Effector memory CD4-positive, alpha-beta T cell (primary cell): ENCODE measurements at regions not wholly inside any gene's neighbourhood (a gene's known extent, or its start where the extent isn't known, plus 50 kb on each side); places are given as distances from the start of the nearest gene placed in this dataset.
"Not testable (repeated sequence)": the region's sequence is repeated elsewhere in the genome, so short reads cannot be mapped to it uniquely, and the experiment has no call there.

Source experiments
- DNase-seq, 3 donors: peaks; one replicate each; pipeline ENCODE4 v3.0.0-alpha.2; 2020
- H3K27ac ChIP-seq: 2 replicates; pipeline ENCODE4 v1.7.0; 2013; ENCODE audit warnings: mild to moderate bottlenecking, low read length, moderate library complexity; ENCODE audit not compliant: insufficient read depth, poor library complexity, severe bottlenecking
- H3K27me3 ChIP-seq: replicated peaks from 2 replicates; pipeline ENCODE4 v1.7.0; 2013; ENCODE audit warnings: mild to moderate bottlenecking, low read length; ENCODE audit not compliant: insufficient read depth, control insufficient read depth, poor library complexity, severe bottlenecking
- H3K36me3 ChIP-seq: 2 replicates; pipeline ENCODE4 v1.7.0; 2013; ENCODE audit warnings: mild to moderate bottlenecking, low read length, moderate library complexity; ENCODE audit not compliant: control insufficient read depth, insufficient read depth
- H3K4me1 ChIP-seq: 2 replicates; pipeline ENCODE4 v1.7.0; 2013; ENCODE audit warnings: low read length, mild to moderate bottlenecking; ENCODE audit not compliant: control insufficient read depth, insufficient read depth, poor library complexity, severe bottlenecking
- H3K4me3 ChIP-seq: 2 replicates; pipeline ENCODE4 v1.7.0; 2013; ENCODE audit warnings: low read length, low read depth, mild to moderate bottlenecking; ENCODE audit not compliant: insufficient read depth, poor library complexity, severe bottlenecking
- H3K9me3 ChIP-seq: 2 replicates; pipeline ENCODE4 v1.7.0; 2013; ENCODE audit warnings: mild to moderate bottlenecking, low read length, moderate library complexity; ENCODE audit not compliant: control insufficient read depth

- Histone ChIP-seq H3K4me3 (no peak overlapping the region), H3K36me3 (no peaks in the 10 kb centered on the region), H3K9me3 (no peaks in the 10 kb centered on the region), H3K27me3 (no peaks in the 10 kb centered on the region), H3K27ac (no peak overlapping the region), H3K4me1 (no peaks in the 10 kb centered on the region)
- DNase-seq: no peak
Measured at GRCh38 chr4:189613207-189613606, 327.5 kb upstream of the FRG1 start.

DNA sequence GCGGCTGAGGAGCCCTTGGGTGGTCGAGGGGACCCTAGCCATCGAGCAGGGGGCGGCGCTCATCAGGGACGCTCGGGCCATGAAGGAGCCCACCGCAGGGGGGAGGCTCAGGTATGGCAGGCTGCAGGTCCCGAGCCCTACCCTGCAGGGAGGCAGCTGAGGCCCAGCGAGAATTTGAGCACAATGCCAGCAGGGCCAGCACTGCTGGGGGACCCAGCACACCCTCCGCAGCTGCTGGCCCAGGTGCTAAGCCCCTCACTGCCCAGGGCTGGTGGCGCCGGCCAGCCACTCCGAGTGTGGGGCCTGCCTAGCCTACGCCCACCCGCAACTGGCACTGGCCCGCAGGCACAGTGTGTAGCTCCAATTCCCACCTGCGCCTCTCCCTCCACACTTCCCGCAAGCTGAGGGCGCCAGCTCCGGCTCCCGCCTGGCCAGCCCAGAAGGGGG lies 325.4 kb upstream of the FRG1 start:
- no peak for DNase-seq
- Histone ChIP-seq H3K36me3 (no peaks in the 10 kb centered on the region), H3K27ac (no peak overlapping the region), H3K27me3 (no peaks in the 10 kb centered on the region), H3K4me3 (no peak overlapping the region), H3K9me3 (no peaks in the 10 kb centered on the region), H3K4me1 (no peaks in the 10 kb centered on the region)

DNA sequence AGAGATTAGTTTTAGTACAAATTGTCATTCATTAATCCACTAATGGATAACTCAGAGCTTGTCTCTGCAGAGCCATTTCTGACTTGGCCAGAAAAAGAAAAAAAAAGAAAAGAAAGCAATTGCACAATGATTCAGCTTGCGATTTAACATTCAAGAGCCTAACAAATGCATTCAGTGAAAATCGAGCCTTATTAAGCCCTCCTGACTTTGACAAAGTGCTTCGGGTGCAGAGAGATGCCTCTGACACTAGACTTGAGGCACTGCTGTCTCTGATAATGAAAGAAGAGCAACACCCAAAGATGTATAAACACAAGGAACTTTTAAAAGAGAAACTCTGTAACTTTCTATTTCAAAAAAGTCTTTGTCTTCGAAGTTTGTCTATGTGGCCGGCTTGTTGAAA lies 322.9 kb upstream of the FRG1 start:
- not testable (repeated sequence) for H3K4me3 ChIP-seq, H3K36me3 ChIP-seq, DNase-seq, H3K4me1 ChIP-seq, H3K27me3 ChIP-seq, H3K9me3 ChIP-seq, H3K27ac ChIP-seq

DNA sequence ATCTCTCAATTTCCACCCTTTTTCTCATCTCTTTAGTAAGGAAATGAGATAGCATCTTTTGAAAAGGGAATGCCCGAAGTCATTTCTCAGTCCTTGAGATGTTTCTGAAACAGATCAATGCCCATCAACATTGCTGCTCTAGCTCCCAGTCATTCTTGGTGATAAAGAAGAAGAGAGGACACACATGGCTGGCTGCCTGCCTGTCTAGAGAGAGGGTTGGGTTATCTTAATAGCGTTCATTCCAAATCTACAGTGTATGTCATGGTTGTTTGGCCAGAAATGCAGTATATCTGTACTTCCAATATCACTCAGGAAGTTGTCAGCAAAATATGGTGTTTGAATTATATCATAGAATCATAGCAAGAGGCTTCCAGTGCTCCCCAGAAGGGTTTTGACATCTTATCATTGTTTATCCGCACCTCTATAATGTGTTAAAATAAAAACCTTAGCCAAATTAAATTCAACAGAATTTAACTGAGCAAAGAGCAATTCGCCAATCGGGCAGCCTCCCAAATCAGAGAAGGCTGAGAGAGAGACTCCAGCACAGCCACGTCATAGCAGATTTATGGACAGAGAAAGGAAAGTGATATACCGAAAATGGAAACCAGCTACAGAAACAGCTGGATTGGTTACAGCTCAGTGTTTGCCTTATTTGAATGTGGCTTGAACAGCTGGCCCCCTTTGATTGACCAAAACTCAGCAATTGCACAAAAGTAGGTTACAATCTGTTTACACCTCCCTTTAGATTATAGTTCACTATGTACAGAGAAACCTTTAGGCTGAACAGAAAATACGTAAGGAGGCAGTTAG lies 321.0 kb upstream of the FRG1 start:
- not testable (repeated sequence) for H3K9me3 ChIP-seq, H3K27ac ChIP-seq, DNase-seq, H3K4me1 ChIP-seq, H3K36me3 ChIP-seq, H3K4me3 ChIP-seq, H3K27me3 ChIP-seq

DNA sequence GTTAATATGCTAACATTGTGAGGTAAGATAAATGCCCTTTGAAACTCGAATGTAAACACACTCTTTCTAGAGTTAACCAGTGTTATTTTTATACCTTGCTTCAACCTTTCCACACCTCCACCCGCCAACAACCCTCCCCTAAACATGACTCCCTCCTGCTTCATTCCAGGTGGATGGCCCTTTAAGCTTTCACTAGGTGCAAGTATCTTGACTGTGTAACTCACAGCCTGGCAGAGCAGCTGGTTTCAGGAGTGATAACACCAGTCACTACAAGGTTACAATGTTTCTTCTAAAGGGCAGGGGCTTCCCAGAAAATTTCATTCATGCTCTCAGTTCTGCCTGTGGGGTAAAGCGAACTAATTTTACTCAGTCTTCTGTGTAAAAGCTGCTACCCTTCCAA lies 318.1 kb upstream of the FRG1 start:
- H3K4me1 ChIP-seq, H3K27me3 ChIP-seq, H3K36me3 ChIP-seq, DNase-seq, H3K9me3 ChIP-seq, H3K27ac ChIP-seq, H3K4me3 ChIP-seq: not testable (repeated sequence)

DNA sequence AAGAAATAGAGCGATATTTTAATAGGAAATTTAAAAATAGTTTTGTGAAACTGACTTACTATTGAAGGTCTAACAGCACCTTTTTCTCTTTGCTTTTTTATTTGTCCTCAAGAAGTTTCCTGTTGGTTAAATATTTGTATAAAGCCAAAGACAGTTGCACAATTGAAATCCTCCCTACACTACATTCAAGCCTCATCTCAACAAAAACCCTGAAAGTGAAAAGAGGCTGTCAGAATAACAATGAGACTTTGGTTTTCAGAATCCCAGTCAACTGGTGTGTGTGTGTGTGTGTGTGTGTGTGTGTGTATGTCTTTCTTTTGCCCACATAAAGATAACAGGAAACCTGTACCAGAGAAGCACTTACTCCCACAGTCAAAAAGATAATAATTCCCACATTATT lies 313.6 kb upstream of the FRG1 start:
- H3K27ac ChIP-seq, H3K27me3 ChIP-seq, H3K4me3 ChIP-seq, H3K9me3 ChIP-seq, H3K36me3 ChIP-seq, DNase-seq, H3K4me1 ChIP-seq: not testable (repeated sequence)

GRCh38 chr4:189629733-189630132 lies 310.9 kb upstream of the FRG1 start:
- not testable (repeated sequence) for H3K27me3 ChIP-seq, H3K4me1 ChIP-seq, DNase-seq, H3K9me3 ChIP-seq, H3K4me3 ChIP-seq, H3K27ac ChIP-seq, H3K36me3 ChIP-seq

DNA sequence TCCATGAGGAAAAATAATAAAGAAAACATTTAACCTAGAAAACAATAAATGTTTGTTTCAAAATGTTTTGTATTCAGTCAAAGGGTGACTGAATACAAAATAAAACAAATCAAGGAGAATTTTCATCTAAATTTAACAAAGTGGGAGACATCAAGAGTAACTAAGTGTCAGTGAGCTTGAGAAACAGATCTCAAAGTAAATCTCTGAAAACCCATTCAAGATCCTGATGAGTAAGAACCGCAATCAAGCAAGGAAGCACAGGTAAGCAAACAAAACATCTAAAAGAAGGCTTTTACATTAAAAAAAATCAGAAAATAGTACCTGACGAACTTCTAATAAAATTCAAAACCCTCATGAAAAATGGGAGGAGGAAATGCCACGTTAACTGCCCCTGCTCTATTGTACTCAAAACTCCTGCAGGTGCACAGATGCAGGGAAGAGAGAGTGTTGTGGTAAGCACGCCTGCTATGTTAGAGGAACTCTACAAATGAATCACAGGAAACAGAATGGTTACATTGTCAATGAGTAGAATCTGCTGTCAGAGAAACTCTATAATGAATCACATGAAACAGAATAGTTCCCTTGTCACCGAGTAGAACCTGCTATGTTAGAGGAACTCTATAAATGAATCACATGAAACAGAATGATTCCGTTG lies 309.6 kb upstream of the FRG1 start:
- not testable (repeated sequence) for H3K9me3 ChIP-seq, H3K27me3 ChIP-seq, H3K36me3 ChIP-seq, DNase-seq, H3K4me1 ChIP-seq, H3K4me3 ChIP-seq, H3K27ac ChIP-seq

DNA sequence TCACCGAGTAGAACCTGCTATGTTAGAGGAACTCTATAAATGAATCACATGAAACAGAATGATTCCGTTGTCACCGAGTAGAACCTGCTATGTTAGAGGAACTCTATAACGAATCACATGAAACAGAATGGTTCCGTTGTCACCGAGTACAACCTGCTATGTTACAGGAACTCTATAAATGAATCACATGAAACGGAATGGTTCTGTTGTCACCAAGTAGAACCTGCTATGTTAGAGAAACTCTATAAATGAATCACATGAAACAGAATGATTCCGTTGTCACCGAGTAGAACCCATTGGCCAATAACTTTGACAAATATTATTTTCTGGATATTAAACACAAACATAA lies 309.1 kb upstream of the FRG1 start:
- H3K27ac ChIP-seq, H3K36me3 ChIP-seq, H3K27me3 ChIP-seq, DNase-seq, H3K4me3 ChIP-seq, H3K9me3 ChIP-seq, H3K4me1 ChIP-seq: not testable (repeated sequence)

GRCh38 chr4:189650436-189650835 lies 290.2 kb upstream of the FRG1 start:
- not testable (repeated sequence) for H3K4me3 ChIP-seq, H3K36me3 ChIP-seq, H3K27me3 ChIP-seq, H3K4me1 ChIP-seq, H3K9me3 ChIP-seq, DNase-seq, H3K27ac ChIP-seq
